ENCODE measurements at regions not wholly inside any gene's neighbourhood (a gene's known extent, or its start where the extent isn't known, plus 50 kb on each side); places are given as distances from the start of the nearest gene placed in this dataset.

DNA sequence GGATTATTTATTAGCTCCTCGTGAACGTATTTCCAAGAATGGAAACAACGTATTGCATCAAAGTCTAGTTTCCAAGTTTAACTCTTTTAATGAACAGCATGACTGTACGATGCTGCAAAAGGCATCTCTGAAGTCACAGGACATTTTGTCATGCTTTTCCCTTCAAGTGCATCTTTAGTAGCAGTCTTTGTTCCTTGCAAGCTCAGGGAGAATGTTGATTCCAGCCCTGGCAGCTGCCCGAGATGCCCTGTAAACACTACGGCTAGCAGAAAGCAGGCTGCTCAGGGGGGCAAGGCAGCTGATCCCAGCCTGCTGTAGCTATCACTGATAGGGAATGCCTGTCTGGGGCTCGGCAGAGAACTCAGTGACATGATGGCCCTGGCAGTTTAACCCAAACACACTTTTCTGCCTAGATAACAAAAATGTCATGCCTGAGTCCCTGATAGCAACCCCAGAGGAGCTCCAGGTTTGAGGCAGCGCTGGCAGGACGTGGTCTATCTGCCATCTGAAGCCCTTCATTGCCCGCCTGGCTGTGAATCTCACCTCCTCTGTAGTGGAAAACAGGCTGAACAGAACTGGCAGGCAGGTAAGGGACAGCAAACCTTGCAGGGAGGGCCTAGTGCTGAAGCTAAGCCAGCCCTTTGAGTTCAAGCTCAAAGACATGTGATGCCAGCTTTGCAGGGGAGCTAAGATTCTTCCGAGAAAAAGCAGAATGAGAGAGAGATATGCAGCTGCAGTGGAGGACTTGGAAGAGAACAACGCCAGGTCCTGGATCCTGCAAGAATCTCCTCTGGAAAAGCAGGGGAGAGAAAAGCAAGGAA is 264.6 kb downstream of the SNX10 start:
- Mint-ChIP-seq H3K36me3 (ENCODE audit: unreplicated experiment) (no peaks in the 10 kb centered on the region), H3K4me3 (ENCODE audit: unreplicated experiment) (no peak overlapping the region), H3K4me1 (ENCODE audit: low read depth, unreplicated experiment) (peaks cover 20% of the 10 kb centered on the region), H3K27ac (ENCODE audit: unreplicated experiment) (peak overlapping the region; percentile 92), H3K9me3 (ENCODE audit: unreplicated experiment) (peaks cover 1% of the 10 kb centered on the region), H3K27me3 (ENCODE audit: unreplicated experiment) (peaks cover 3% of the 10 kb centered on the region)
- TF ChIP-seq, protein P1, sequence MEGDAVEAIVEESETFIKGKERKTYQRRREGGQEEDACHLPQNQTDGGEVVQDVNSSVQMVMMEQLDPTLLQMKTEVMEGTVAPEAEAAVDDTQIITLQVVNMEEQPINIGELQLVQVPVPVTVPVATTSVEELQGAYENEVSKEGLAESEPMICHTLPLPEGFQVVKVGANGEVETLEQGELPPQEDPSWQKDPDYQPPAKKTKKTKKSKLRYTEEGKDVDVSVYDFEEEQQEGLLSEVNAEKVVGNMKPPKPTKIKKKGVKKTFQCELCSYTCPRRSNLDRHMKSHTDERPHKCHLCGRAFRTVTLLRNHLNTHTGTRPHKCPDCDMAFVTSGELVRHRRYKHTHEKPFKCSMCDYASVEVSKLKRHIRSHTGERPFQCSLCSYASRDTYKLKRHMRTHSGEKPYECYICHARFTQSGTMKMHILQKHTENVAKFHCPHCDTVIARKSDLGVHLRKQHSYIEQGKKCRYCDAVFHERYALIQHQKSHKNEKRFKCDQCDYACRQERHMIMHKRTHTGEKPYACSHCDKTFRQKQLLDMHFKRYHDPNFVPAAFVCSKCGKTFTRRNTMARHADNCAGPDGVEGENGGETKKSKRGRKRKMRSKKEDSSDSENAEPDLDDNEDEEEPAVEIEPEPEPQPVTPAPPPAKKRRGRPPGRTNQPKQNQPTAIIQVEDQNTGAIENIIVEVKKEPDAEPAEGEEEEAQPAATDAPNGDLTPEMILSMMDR (IDR thresholded peaks at IDR 0.05; ENCODE audit: partially characterized antibody, unreplicated experiment), result no peak
- peak; percentile 36 for DNase-seq

DNA sequence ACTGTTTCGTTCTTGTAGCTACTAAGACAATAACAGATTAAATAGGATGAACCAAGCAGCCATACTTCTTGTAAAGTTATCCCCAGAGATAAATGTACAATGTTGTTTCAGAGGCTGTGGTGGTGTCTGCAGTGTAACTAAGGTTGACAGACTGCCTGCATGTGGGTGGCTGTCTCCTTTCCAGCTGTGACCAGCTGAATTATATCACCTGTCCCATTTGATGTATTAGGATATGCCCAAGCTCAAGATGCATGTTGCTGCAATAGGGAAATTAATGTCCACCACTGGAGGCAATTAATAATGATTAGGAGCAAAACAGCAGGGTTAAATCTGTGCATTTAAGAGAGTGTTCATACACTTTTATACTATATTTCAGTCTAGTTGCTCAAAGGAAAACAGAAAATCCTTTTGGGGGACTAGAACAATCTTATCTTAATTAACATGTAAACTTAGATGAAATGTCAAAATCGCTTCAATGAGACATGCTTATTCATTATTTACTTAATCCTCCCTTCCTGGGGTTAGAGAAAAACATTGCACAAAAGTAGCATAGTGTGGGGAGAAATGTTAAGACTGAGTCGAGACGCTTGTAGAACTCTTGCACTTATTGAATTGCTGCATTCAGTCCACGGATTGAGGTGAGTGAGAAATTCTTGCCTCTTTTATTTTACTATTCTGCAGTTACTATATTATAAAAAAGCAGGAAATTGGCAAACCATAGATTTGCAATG is 269.0 kb downstream of the SNX10 start:
- TF ChIP-seq, protein P1 (IDR thresholded peaks at IDR 0.05; ENCODE audit: partially characterized antibody, unreplicated experiment), result no peak
- Mint-ChIP-seq H3K27me3 (ENCODE audit: unreplicated experiment) (peaks cover 2% of the 10 kb centered on the region), H3K36me3 (ENCODE audit: unreplicated experiment) (no peaks in the 10 kb centered on the region), H3K27ac (ENCODE audit: unreplicated experiment) (peak overlapping the region; percentile 7), H3K4me3 (ENCODE audit: unreplicated experiment) (no peak overlapping the region), H3K9me3 (ENCODE audit: unreplicated experiment) (no peaks in the 10 kb centered on the region), H3K4me1 (ENCODE audit: low read depth, unreplicated experiment) (peaks cover 8% of the 10 kb centered on the region)
- no peak for DNase-seq

GRCh38 chr7:26562841-26563240 is 271.2 kb downstream of the SNX10 start:
- no peaks in the 10 kb centered on the region for H3K9me3 Mint-ChIP-seq (ENCODE audit: unreplicated experiment)
- H3K27ac Mint-ChIP-seq (ENCODE audit: unreplicated experiment), result no peak overlapping the region
- TF ChIP-seq, protein P1 (IDR thresholded peaks at IDR 0.05; ENCODE audit: partially characterized antibody, unreplicated experiment), result peak; percentile 25
- DNase-seq, result no peak
- H3K27me3 Mint-ChIP-seq (ENCODE audit: unreplicated experiment), result peaks cover 2% of the 10 kb centered on the region
- peaks cover 2% of the 10 kb centered on the region for H3K4me1 Mint-ChIP-seq (ENCODE audit: low read depth, unreplicated experiment)
- no peaks in the 10 kb centered on the region for H3K36me3 Mint-ChIP-seq (ENCODE audit: unreplicated experiment)
- no peak overlapping the region for H3K4me3 Mint-ChIP-seq (ENCODE audit: unreplicated experiment)

- peaks cover 2% of the 10 kb centered on the region for H3K36me3 Mint-ChIP-seq (ENCODE audit: unreplicated experiment)
- H3K9me3 Mint-ChIP-seq (ENCODE audit: unreplicated experiment), result peaks cover under 1% of the 10 kb centered on the region
- peaks cover 2% of the 10 kb centered on the region for H3K27me3 Mint-ChIP-seq (ENCODE audit: unreplicated experiment)
- no peak overlapping the region for H3K4me3 Mint-ChIP-seq (ENCODE audit: unreplicated experiment)
- H3K4me1 Mint-ChIP-seq (ENCODE audit: low read depth, unreplicated experiment), result peaks cover 2% of the 10 kb centered on the region
- DNase-seq, result no peak
- TF ChIP-seq, protein P1 (IDR thresholded peaks at IDR 0.05; ENCODE audit: partially characterized antibody, unreplicated experiment), result no peak
- no peak overlapping the region for H3K27ac Mint-ChIP-seq (ENCODE audit: unreplicated experiment)
These were observed 271.7 kb downstream of the SNX10 start for GRCh38 chr7:26563406-26563805.

- H3K36me3 Mint-ChIP-seq (ENCODE audit: unreplicated experiment), result peaks cover 19% of the 10 kb centered on the region
- H3K27ac Mint-ChIP-seq (ENCODE audit: unreplicated experiment), result no peak overlapping the region
- TF ChIP-seq, protein P1 (IDR thresholded peaks at IDR 0.05; ENCODE audit: partially characterized antibody, unreplicated experiment), result no peak
- H3K27me3 Mint-ChIP-seq (ENCODE audit: unreplicated experiment), result no peaks in the 10 kb centered on the region
- no peak overlapping the region for H3K4me3 Mint-ChIP-seq (ENCODE audit: unreplicated experiment)
- H3K4me1 Mint-ChIP-seq (ENCODE audit: low read depth, unreplicated experiment), result no peaks in the 10 kb centered on the region
- DNase-seq, result no peak
- peaks cover 1% of the 10 kb centered on the region for H3K9me3 Mint-ChIP-seq (ENCODE audit: unreplicated experiment)
These were observed 275.6 kb downstream of the SNX10 start for GRCh38 chr7:26567266-26567665.
